Breast epithelium (tissue), 4 donors: ENCODE measurements at regions not wholly inside any gene's neighbourhood (a gene's known extent, or its start where the extent isn't known, plus 50 kb on each side); places are given as distances from the start of the nearest gene placed in this dataset.

Experiments used
- DNase-seq, 2 donors: peaks; one replicate each; pipeline ENCODE4 v3.0.0-alpha.2; 2019; ENCODE audit warnings: low spot score in 2 of 2
- H3K27ac ChIP-seq, 2 donors: fragments of 200-600 bp; sonication (generic) in 1 of 2; one replicate each; pipeline ENCODE4 v1.5.1; 2016 to 2019; ENCODE audit warnings: mild to moderate bottlenecking in 1 of 2
- H3K27me3 ChIP-seq, 2 donors: fragments of 200-600 bp; sonication (generic) in 1 of 2; one replicate each; pipeline versions ENCODE4 v1.5.1 to v1.6.0; 2017 to 2019; ENCODE audit warnings: control low read depth in 1 of 2, mild to moderate bottlenecking in 1 of 2
- H3K36me3 ChIP-seq: fragments of 200-600 bp; one replicate; pipeline ENCODE4 v1.5.1; 2019
- H3K4me1 ChIP-seq, 2 donors: fragments of 200-600 bp; sonication (generic); one replicate each; pipeline ENCODE4 v1.5.1; 2016 to 2019; ENCODE audit warnings: control low read depth in 1 of 2
- H3K4me3 ChIP-seq, 3 donors: fragments of 200-600 bp; sonication (generic); 1 replicate in 2 of 3; 2 replicates in 1 of 3; pipeline ENCODE4 v1.5.1; 2016 to 2019; ENCODE audit warnings: mild to moderate bottlenecking in 3 of 3, moderate library complexity in 2 of 3
- H3K9me3 ChIP-seq, 2 donors: fragments of 200-600 bp; sonication (generic) in 1 of 2; one replicate each; pipeline ENCODE4 v1.5.1; 2016 to 2019; ENCODE audit warnings: control low read depth in 1 of 2
- CTCF ChIP-seq, 3 donors: fragments of 450-650 bp; IDR thresholded peaks; one replicate each; pipeline ENCODE4 v1.5.1; 2016 to 2017; ENCODE audit warnings: antibody characterized with exemption in 3 of 3, mild to moderate bottlenecking in 3 of 3, moderate library complexity in 3 of 3
- POLR2A ChIP-seq: fragments of 450-650 bp; IDR thresholded peaks from one replicate; pipeline ENCODE4 v1.6.1; 2016; ENCODE audit warnings: antibody characterized with exemption, mild to moderate bottlenecking, moderate library complexity
- POLR2AphosphoS5 ChIP-seq, 3 donors: sonication (generic); formaldehyde crosslinking; IDR thresholded peaks; one replicate each; pipeline ENCODE4 v1.6.1; 2017; ENCODE audit warnings: antibody characterized with exemption in 3 of 3
- intact Hi-C: fragments of 100-400 bp; cut with DNase I; formaldehyde crosslinking; loops from one replicate; pipeline ENCODE4 v1.15.1; 2023; ENCODE audit warnings: low total_unique reads

GRCh38 chr6:55016261-55016660 is 158.1 kb upstream of the HCRTR2 start:
- intact Hi-C loops, result no loop called here
- Histone ChIP-seq H3K27ac (no peak overlapping the region), H3K4me3 (no peak overlapping the region), H3K27me3 (no peaks in the 10 kb centered on the region), H3K36me3 (no peaks in the 10 kb centered on the region), H3K4me1 (no peaks in the 10 kb centered on the region), H3K9me3 (no peaks in the 10 kb centered on the region)
- TF ChIP-seq POLR2A (no peak), POLR2AphosphoS5 (IDR thresholded peaks at IDR 0.05) (no peak), CTCF (IDR thresholded peaks at IDR 0.05) (no peak)
- DNase-seq, result no peak

GRCh38 chr6:55017555-55018300 is 156.6 kb upstream of the HCRTR2 start:
- no peaks in the 10 kb centered on the region for H3K4me1 ChIP-seq
- no peaks in the 10 kb centered on the region for H3K36me3 ChIP-seq
- H3K9me3 ChIP-seq, result no peaks in the 10 kb centered on the region
- no peak overlapping the region for H3K27ac ChIP-seq
- no peaks in the 10 kb centered on the region for H3K27me3 ChIP-seq
- DNase-seq, result no peak
- intact Hi-C loops, result no loop called here
- no peak overlapping the region for H3K4me3 ChIP-seq
- TF ChIP-seq CTCF (IDR thresholded peaks at IDR 0.05), result no peak
- no peak for TF ChIP-seq POLR2AphosphoS5 (IDR thresholded peaks at IDR 0.05)
- TF ChIP-seq POLR2A, result no peak

GRCh38 chr6:55019591-55019990 is 154.7 kb upstream of the HCRTR2 start:
- intact Hi-C loops, result no loop called here
- no peaks in the 10 kb centered on the region for H3K4me1 ChIP-seq
- H3K27ac ChIP-seq, result no peak overlapping the region
- H3K9me3 ChIP-seq, result no peaks in the 10 kb centered on the region
- no peaks in the 10 kb centered on the region for H3K36me3 ChIP-seq
- TF ChIP-seq CTCF (IDR thresholded peaks at IDR 0.05) (no peak), POLR2AphosphoS5 (IDR thresholded peaks at IDR 0.05) (no peak), POLR2A (no peak)
- H3K4me3 ChIP-seq, result no peak overlapping the region
- no peaks in the 10 kb centered on the region for H3K27me3 ChIP-seq
- no peak for DNase-seq

- DNase-seq, result no peak
- TF ChIP-seq POLR2AphosphoS5 (IDR thresholded peaks at IDR 0.05) (no peak), POLR2A (no peak), CTCF (IDR thresholded peaks at IDR 0.05) (no peak)
- Histone ChIP-seq H3K9me3 (no peaks in the 10 kb centered on the region), H3K27me3 (no peaks in the 10 kb centered on the region), H3K4me1 (no peaks in the 10 kb centered on the region), H3K36me3 (no peaks in the 10 kb centered on the region), H3K27ac (no peak overlapping the region), H3K4me3 (no peak overlapping the region)
- intact Hi-C loops, result no loop called here
Observed at GRCh38 chr6:55023230-55023629, 151.1 kb upstream of the HCRTR2 start.

- no peak for DNase-seq
- no peak for TF ChIP-seq POLR2AphosphoS5 (IDR thresholded peaks at IDR 0.05)
- no peak for TF ChIP-seq POLR2A
- no peak for TF ChIP-seq CTCF (IDR thresholded peaks at IDR 0.05)
- Histone ChIP-seq H3K27me3 (no peaks in the 10 kb centered on the region), H3K9me3 (peaks cover 0 to 10% of the 10 kb centered on the region in 2 donors), H3K27ac (no peak overlapping the region), H3K36me3 (no peaks in the 10 kb centered on the region), H3K4me3 (no peak overlapping the region), H3K4me1 (no peaks in the 10 kb centered on the region)
- intact Hi-C loops, result no loop called here
Observed at GRCh38 chr6:55033016-55033546, 141.2 kb upstream of the HCRTR2 start.
